Suprapubic skin (tissue), 3 donors: ENCODE measurements at regions not wholly inside any gene's neighbourhood (a gene's known extent, or its start where the extent isn't known, plus 50 kb on each side); places are given as distances from the start of the nearest gene placed in this dataset.

ENCODE experiments used
- EP300 ChIP-seq: sonication (generic); formaldehyde crosslinking; IDR thresholded peaks from one replicate; pipeline ENCODE4 v1.6.1; 2017; ENCODE audit warnings: antibody characterized with exemption
- POLR2A ChIP-seq, 2 donors: fragments of 450-650 bp; IDR thresholded peaks; one replicate each; pipeline ENCODE4 v1.6.1; 2017; ENCODE audit warnings: antibody characterized with exemption in 2 of 2, mild to moderate bottlenecking in 2 of 2, moderate library complexity in 2 of 2
- TF ChIP-seq, protein P1 (sequence below), 2 donors: fragments of 200-600 bp in 1 of 2; fragments of 450-650 bp in 1 of 2; sonication (generic) in 1 of 2; IDR thresholded peaks; one replicate each; pipeline ENCODE4 v1.5.1; 2016 to 2019; ENCODE audit warnings: antibody characterized with exemption in 2 of 2, mild to moderate bottlenecking in 1 of 2, moderate library complexity in 1 of 2

DNA sequence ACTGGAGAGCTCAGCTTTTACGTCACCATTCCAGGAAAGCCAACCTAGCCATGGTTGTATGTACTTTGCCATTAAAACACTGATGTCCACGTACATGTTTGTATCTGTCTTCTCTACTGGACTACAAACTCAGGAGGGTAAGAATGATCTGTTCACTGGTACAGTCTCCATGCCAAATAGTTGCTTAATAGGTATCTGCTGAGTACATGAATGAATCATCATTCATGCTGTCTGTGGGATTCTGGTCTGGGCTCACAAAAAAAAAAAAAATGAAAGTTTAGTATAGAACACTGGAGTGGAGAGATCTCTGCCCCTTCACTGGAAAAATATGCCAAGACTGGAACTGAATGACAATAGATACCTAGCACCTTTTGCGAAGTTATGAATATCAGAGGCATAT lies 102.6 kb upstream of the ITGA4 start:
- TF ChIP-seq, protein P1, sequence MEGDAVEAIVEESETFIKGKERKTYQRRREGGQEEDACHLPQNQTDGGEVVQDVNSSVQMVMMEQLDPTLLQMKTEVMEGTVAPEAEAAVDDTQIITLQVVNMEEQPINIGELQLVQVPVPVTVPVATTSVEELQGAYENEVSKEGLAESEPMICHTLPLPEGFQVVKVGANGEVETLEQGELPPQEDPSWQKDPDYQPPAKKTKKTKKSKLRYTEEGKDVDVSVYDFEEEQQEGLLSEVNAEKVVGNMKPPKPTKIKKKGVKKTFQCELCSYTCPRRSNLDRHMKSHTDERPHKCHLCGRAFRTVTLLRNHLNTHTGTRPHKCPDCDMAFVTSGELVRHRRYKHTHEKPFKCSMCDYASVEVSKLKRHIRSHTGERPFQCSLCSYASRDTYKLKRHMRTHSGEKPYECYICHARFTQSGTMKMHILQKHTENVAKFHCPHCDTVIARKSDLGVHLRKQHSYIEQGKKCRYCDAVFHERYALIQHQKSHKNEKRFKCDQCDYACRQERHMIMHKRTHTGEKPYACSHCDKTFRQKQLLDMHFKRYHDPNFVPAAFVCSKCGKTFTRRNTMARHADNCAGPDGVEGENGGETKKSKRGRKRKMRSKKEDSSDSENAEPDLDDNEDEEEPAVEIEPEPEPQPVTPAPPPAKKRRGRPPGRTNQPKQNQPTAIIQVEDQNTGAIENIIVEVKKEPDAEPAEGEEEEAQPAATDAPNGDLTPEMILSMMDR (IDR thresholded peaks at IDR 0.05) = no peak
- TF ChIP-seq POLR2A (IDR thresholded peaks at IDR 0.05) (no peak), EP300 (no peak)
